GM12878 (cell line): ENCODE measurements at regions not wholly inside any gene's neighbourhood (a gene's known extent, or its start where the extent isn't known, plus 50 kb on each side); places are given as distances from the start of the nearest gene placed in this dataset.

Experiments
- ATAC-seq: fragments of 200-7000 bp; cut with Tn5 transposase; 3 replicates; pipeline ENCODE4 v1.9.1; 2020; ENCODE audit warnings: mild to moderate bottlenecking, moderate library complexity
- BruUV-seq: library from RNA; stranded (reverse); fragments of 400-500 nt; replicated peaks from 2 replicates; lab custom pipeline; 2021; lab: Mats Ljungman, UMichigan
- CTCF ChIA-PET: fragments of 300-600 bp; sonication (Branson Sonifier 250); formaldehyde crosslinking; extraction: SDS; loops from one replicate; lab custom pipeline; 2021; ENCODE audit warnings: inconsistent platforms; lab: Yijun Ruan, JAX
- POLR2A ChIA-PET: fragments of 350-600 bp; formaldehyde crosslinking; extraction: SDS; loops from one replicate; lab custom pipeline; 2021; ENCODE audit warnings: inconsistent platforms; lab: Charles Lee
- RAD21 ChIA-PET: fragments of 300-600 bp; sonication (Branson Sonifier 250); formaldehyde crosslinking; loops from one replicate; lab custom pipeline; 2023; ENCODE audit warnings: antibody characterized with exemption; ENCODE audit not compliant: unreplicated experiment; lab: Charles Lee
- SMC1A ChIA-PET: fragments of 300-600 bp; sonication (Branson Sonifier 250); formaldehyde crosslinking; loops from one replicate; lab custom pipeline; 2023; ENCODE audit not compliant: unreplicated experiment, uncharacterized antibody; lab: Charles Lee
- DNase-seq: peaks from one replicate; pipeline ENCODE4 v3.0.0-alpha.2; 2011; ENCODE audit warnings: low read depth, low spot score
- FAIRE-seq: peaks from 3 replicates; lab custom pipeline; 2011; peaks lifted over from hg19 to GRCh38; lab: Jason Lieb, UNC
- H2AFZ ChIP-seq: 2 replicates; pipeline ENCODE4 v1.6.0; 2011; ENCODE audit warnings: low read depth, low read length, control low read depth; ENCODE audit not compliant: control insufficient read depth
- H3K27ac ChIP-seq: 2 replicates; pipeline ENCODE4 v1.5.1; 2011; ENCODE audit warnings: control low read depth; ENCODE audit not compliant: control insufficient read depth, insufficient read depth
- H3K27me3 ChIP-seq, 2 experiments: replicated peaks in 1 of 2; 2 replicates each; pipeline versions ENCODE4 v1.6.0 to v1.6.1; 2011; ENCODE audit warnings: low read length in 1 of 2; ENCODE audit not compliant: control insufficient read depth in 2 of 2, insufficient read depth in 2 of 2
- H3K36me3 ChIP-seq, 2 experiments: 2 replicates each; pipeline ENCODE4 v1.5.1; 2011; ENCODE audit warnings: low read length in 1 of 2; ENCODE audit not compliant: control insufficient read depth in 2 of 2, insufficient read depth in 2 of 2
- H3K4me1 ChIP-seq: 2 replicates; pipeline ENCODE4 v1.6.1; 2011; ENCODE audit warnings: mild to moderate bottlenecking, low read length, moderate library complexity, mixed read lengths; ENCODE audit not compliant: control insufficient read depth, insufficient read depth
- H3K4me2 ChIP-seq: 2 replicates; pipeline ENCODE4 v1.6.0; 2011; ENCODE audit warnings: control low read depth; ENCODE audit not compliant: control insufficient read depth, insufficient read depth
- H3K4me3 ChIP-seq: fragments of 200-600 bp; sonication (generic); 2 replicates; pipeline ENCODE4 v1.5.1; 2016
- H3K79me2 ChIP-seq: 2 replicates; pipeline ENCODE4 v1.6.0; 2011; ENCODE audit warnings: low read length; ENCODE audit not compliant: control insufficient read depth, insufficient read depth
- H3K9ac ChIP-seq: 2 replicates; pipeline ENCODE4 v1.8.0; 2011; ENCODE audit warnings: low read length, control low read depth, mixed read lengths; ENCODE audit not compliant: control insufficient read depth, insufficient read depth
- H3K9me3 ChIP-seq: replicated peaks from 3 replicates; pipeline ENCODE4 v1.5.1; 2011; ENCODE audit warnings: mild to moderate bottlenecking, low read length; ENCODE audit not compliant: control insufficient read depth, insufficient read depth
- H4K20me1 ChIP-seq: 2 replicates; pipeline ENCODE4 v1.6.0; 2011; ENCODE audit not compliant: control insufficient read depth, insufficient read depth
- BHLHE40 ChIP-seq, 2 experiments: fragments of 450-650 bp in 1 of 2; IDR thresholded peaks; 2 replicates each; pipeline ENCODE4 v1.6.1; 2011 to 2017; ENCODE audit warnings: low read depth in 2 of 2, borderline replicate concordance in 1 of 2, improper control_type of control experiment in 1 of 2, low read length in 1 of 2, mild to moderate bottlenecking in 1 of 2
- MEF2A ChIP-seq: IDR thresholded peaks from 2 replicates; pipeline ENCODE4 v1.6.1; 2011; ENCODE audit warnings: low read depth, mild to moderate bottlenecking, low read length, moderate library complexity; ENCODE audit not compliant: insufficient read depth
- MYC ChIP-seq: IDR thresholded peaks from 2 replicates; pipeline ENCODE4 v1.6.1; 2011; ENCODE audit warnings: mild to moderate bottlenecking, low read length, moderate library complexity, inconsistent platforms; ENCODE audit not compliant: insufficient read depth, insufficient replicate concordance, insufficient read length, severe bottlenecking
- NBN ChIP-seq: fragments of 450-650 bp; IDR thresholded peaks from 2 replicates; pipeline ENCODE4 v1.6.1; 2016
- NFYA ChIP-seq: IDR thresholded peaks from 2 replicates; pipeline ENCODE4 v1.6.1; 2011; ENCODE audit warnings: low read depth, mild to moderate bottlenecking, low read length, improper control_type of control experiment, borderline replicate concordance
- NFYB ChIP-seq: IDR thresholded peaks from 2 replicates; pipeline ENCODE4 v1.6.1; 2011; ENCODE audit warnings: low read depth, mild to moderate bottlenecking, low read length, improper control_type of control experiment, moderate library complexity; ENCODE audit not compliant: insufficient read depth
- NRF1 ChIP-seq: conservative IDR thresholded peaks from 2 replicates; pipeline ENCODE4 v1.6.1; 2011; ENCODE audit warnings: mild to moderate bottlenecking, low read depth, low read length, improper control_type of control experiment
- POLR2A ChIP-seq: IDR thresholded peaks from 2 replicates; pipeline ENCODE4 v1.6.1; 2011; ENCODE audit warnings: low read depth, mild to moderate bottlenecking, low read length
- RCOR1 ChIP-seq: conservative IDR thresholded peaks from 2 replicates; pipeline ENCODE4 v1.6.1; 2012; ENCODE audit warnings: low read depth, low read length, improper control_type of control experiment
- SRF ChIP-seq, 2 experiments: IDR thresholded peaks; 2 replicates each; pipeline ENCODE4 v1.6.1; 2011; ENCODE audit warnings: low read depth in 2 of 2, low read length in 2 of 2, mild to moderate bottlenecking in 1 of 2, moderate library complexity in 1 of 2
- STAT3 ChIP-seq: IDR thresholded peaks from 2 replicates; pipeline ENCODE4 v1.6.1; 2011; ENCODE audit warnings: low read depth, low read length, improper control_type of control experiment
- WGBS: methylation state at CpG from one replicate; pipeline ENCODE4 v1.1.6; 2016; ENCODE audit warnings: low lambda C conversion rate; ENCODE audit not compliant: insufficient replicate concordance, insufficient coverage; ENCODE audit errors: missing lambda C conversion rate; 5-methylcytosine and 5-hydroxymethylcytosine counted together
- in situ Hi-C: fragments of 300-500 bp; cut with MboI; formaldehyde crosslinking; loops from 9 replicates; pipeline ENCODE4 v1.14.3; 2018; ENCODE audit warnings: mixed read lengths
- intact Hi-C: fragments of 100-400 bp; cut with micrococcal nuclease; formaldehyde crosslinking; loops from one replicate; pipeline ENCODE4 v1.14.2; 2022; ENCODE audit not compliant: unreplicated experiment

- Histone ChIP-seq H3K4me2 (no peak overlapping the region), H2AFZ (no peak overlapping the region), H3K4me1 (no peaks in the 10 kb centered on the region), H3K4me3 (no peak overlapping the region), H3K79me2 (no peaks in the 10 kb centered on the region), H3K9me3 (no peaks in the 10 kb centered on the region), H3K9ac (no peak overlapping the region), H3K27me3 (no peaks in the 10 kb centered on the region; a peak in 3 of 4 replicates), H3K27ac (no peak overlapping the region), H3K36me3 (no peaks in the 10 kb centered on the region), H4K20me1 (no peaks in the 10 kb centered on the region)
- TF ChIP-seq SRF (IDR thresholded peaks at IDR 0.05; ENCODE audit: low read depth in 2 of 2, low read length in 2 of 2) (no peak), NBN (no peak), RCOR1 (no peak), POLR2A (no peak), BHLHE40 (IDR thresholded peaks at IDR 0.05; ENCODE audit: borderline replicate concordance in 1 of 2, low read depth in 2 of 2, low read length in 1 of 2) (no peak), MEF2A (no peak), MYC (no peak), NFYA (no peak), NFYB (no peak), STAT3 (no peak), NRF1 (no peak)
- DNase-seq (no peak), ATAC-seq (no peak), FAIRE-seq (no peak)
- intact Hi-C loops = no loop called here
- CTCF ChIA-PET = interaction anchor here (0.9 to 1.4 kb wide), 3 partner anchors 9 to 17 kb away, joined by 3 to 4 read pairs (median 3); no protein-coding TSS in a partner anchor
- BruUV-seq = no TSS peak
- 0% methylated on average over 2 of the region's 2 CpGs for WGBS
- POLR2A ChIA-PET = no interaction called here
- RAD21 ChIA-PET = no interaction called here
- in situ Hi-C loops = no loop called here
- SMC1A ChIA-PET = no interaction called here
Measured at GRCh38 chr1:18565321-18565720, 65.3 kb upstream of the PAX7 start.
